ENCODE measurements at regions not wholly inside any gene's neighbourhood (a gene's known extent, or its start where the extent isn't known, plus 50 kb on each side); places are given as distances from the start of the nearest gene placed in this dataset.

- CTCF ChIA-PET (ENCODE audit: low intra/inter-chr PET ratio, low total read pairs), result no interaction called here
- FAIRE-seq, result no peak
Observed at GRCh38 chrX:17986440-17986839, 125.3 kb upstream of the RAI2 start.

More at GRCh38 chrX:17986440-17986839, 125.3 kb upstream of the RAI2 start:
- H3K9me3 ChIP-seq (ENCODE audit: low read length), result no peaks in the 10 kb centered on the region
- H4K20me1 ChIP-seq (ENCODE audit: insufficient read depth, low read length), result no peaks in the 10 kb centered on the region
- intact Hi-C loops (cut with micrococcal nuclease; ENCODE audit: unreplicated experiment) (no loop called here), in situ Hi-C loops (cut with HindIII; ENCODE audit: extremely low pct_ligation_motif_present, low pct_unique_long_range_greater_than_20kb) (no loop called here)
- no peaks in the 10 kb centered on the region; a peak in 1 of 5 replicates for H3K27me3 ChIP-seq (ENCODE audit: control insufficient read depth in 1 of 2, insufficient read depth in 2 of 2, low read length in 2 of 2)
- H3K27ac ChIP-seq (ENCODE audit: extremely low read length, insufficient read depth, low read length), result no peak overlapping the region
- no peak overlapping the region for H3K4me3 ChIP-seq (replicated peaks in 1 of 3; ENCODE audit: insufficient read depth in 1 of 3, low read depth in 2 of 3, low read length in 3 of 3)
- BruUV-seq (replicated peaks), result no TSS peak
- DNase-seq (ENCODE audit: low spot score), result no peak
- H3K36me3 ChIP-seq (replicated peaks in 1 of 2; ENCODE audit: control insufficient read depth in 1 of 2, insufficient read depth in 2 of 2, low read length in 2 of 2), result no peaks in the 10 kb centered on the region
- POLR2A ChIA-PET, result no interaction called here
- no peak overlapping the region for H3K9ac ChIP-seq (ENCODE audit: insufficient read depth, low read depth, low read length)
- WGBS (ENCODE audit: low lambda C conversion rate), result 0% methylated on average over 4 of the region's 5 CpGs
- no peak overlapping the region for H3K4me2 ChIP-seq (ENCODE audit: low read depth, low read length)
- ATAC-seq, result no peak
- TF ChIP-seq, protein P1, sequence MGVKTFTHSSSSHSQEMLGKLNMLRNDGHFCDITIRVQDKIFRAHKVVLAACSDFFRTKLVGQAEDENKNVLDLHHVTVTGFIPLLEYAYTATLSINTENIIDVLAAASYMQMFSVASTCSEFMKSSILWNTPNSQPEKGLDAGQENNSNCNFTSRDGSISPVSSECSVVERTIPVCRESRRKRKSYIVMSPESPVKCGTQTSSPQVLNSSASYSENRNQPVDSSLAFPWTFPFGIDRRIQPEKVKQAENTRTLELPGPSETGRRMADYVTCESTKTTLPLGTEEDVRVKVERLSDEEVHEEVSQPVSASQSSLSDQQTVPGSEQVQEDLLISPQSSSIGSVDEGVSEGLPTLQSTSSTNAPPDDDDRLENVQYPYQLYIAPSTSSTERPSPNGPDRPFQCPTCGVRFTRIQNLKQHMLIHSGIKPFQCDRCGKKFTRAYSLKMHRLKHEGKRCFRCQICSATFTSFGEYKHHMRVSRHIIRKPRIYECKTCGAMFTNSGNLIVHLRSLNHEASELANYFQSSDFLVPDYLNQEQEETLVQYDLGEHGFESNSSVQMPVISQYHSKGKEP (CRISPR knock-in tag; IDR thresholded peaks at IDR 0.05), result no peak
- TF ChIP-seq ZNF337 (CRISPR knock-in tag; IDR thresholded peaks at IDR 0.05; ENCODE audit: borderline replicate concordance, low read depth) (no peak), ZNF687 (CRISPR knock-in tag; IDR thresholded peaks at IDR 0.05) (no peak), TBL1XR1 (IDR thresholded peaks at IDR 0.05; ENCODE audit: borderline replicate concordance, low read length, partially characterized antibody) (no peak), ZNF260 (CRISPR knock-in tag; IDR thresholded peaks at IDR 0.05; ENCODE audit: borderline replicate concordance, low read depth) (no peak), ETV6 (CRISPR knock-in tag; conservative IDR thresholded peaks at IDR 0.05) (no peak)
- TF ChIP-seq, protein P2, sequence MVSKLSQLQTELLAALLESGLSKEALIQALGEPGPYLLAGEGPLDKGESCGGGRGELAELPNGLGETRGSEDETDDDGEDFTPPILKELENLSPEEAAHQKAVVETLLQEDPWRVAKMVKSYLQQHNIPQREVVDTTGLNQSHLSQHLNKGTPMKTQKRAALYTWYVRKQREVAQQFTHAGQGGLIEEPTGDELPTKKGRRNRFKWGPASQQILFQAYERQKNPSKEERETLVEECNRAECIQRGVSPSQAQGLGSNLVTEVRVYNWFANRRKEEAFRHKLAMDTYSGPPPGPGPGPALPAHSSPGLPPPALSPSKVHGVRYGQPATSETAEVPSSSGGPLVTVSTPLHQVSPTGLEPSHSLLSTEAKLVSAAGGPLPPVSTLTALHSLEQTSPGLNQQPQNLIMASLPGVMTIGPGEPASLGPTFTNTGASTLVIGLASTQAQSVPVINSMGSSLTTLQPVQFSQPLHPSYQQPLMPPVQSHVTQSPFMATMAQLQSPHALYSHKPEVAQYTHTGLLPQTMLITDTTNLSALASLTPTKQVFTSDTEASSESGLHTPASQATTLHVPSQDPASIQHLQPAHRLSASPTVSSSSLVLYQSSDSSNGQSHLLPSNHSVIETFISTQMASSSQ (IDR thresholded peaks at IDR 0.05; ENCODE audit: low read depth), result no peak
- TF ChIP-seq, protein P2 (CRISPR knock-in tag; IDR thresholded peaks at IDR 0.05; ENCODE audit: borderline replicate concordance), result no peak
- no peaks in the 10 kb centered on the region for H3K4me1 ChIP-seq (ENCODE audit: insufficient read depth, low read length)
- H2AFZ ChIP-seq (ENCODE audit: low read length), result no peak overlapping the region
- H3K79me2 ChIP-seq (ENCODE audit: insufficient read depth, low read length), result no peaks in the 10 kb centered on the region
